Astrocyte of the cerebellum (primary cell): ENCODE measurements at regions not wholly inside any gene's neighbourhood (a gene's known extent, or its start where the extent isn't known, plus 50 kb on each side); places are given as distances from the start of the nearest gene placed in this dataset.
A peak's percentile ranks its signal among the peaks of the same experiment; 100 is the strongest.
"Not testable (repeated sequence)": the region's sequence is repeated elsewhere in the genome, so short reads cannot be mapped to it uniquely, and the experiment has no call there.

Experiments
- DNase-seq: peaks from one replicate; pipeline ENCODE4 v3.0.0-alpha.2; 2011; ENCODE audit warnings: low read depth
- H3K4me3 ChIP-seq: 2 replicates; pipeline ENCODE4 v1.5.1; 2011; ENCODE audit warnings: mild to moderate bottlenecking, low read depth, low read length, moderate library complexity
- in situ Hi-C: cut with HindIII; loops from 2 replicates; pipeline ENCODE4 v1.10.0; 2017; ENCODE audit warnings: low sequenced_read_pairs
- TF ChIP-seq, protein P1 (sequence below): IDR thresholded peaks from 2 replicates; pipeline ENCODE4 v1.5.1; 2012; ENCODE audit warnings: low read length, low read depth, moderate library complexity, mild to moderate bottlenecking; ENCODE audit errors: missing control alignments

DNA sequence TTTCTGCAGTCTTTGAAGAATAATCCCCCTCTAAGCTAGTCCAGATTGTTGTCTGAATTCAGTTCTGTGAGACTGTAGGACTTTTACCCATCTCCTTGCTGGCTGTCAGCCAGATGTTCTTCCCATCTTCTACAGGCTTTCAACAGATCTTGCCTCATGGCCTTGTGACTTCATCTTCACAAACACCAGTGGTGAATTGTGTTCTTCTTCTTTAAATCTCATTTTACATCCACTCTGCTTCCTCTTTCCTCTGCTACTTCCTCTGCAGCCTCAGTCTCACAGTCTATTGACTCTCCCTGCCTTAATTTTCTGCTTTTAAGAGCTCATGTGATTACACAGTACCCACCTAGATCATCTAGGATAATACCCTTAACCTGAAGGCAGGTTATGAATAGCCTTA lies 859.0 kb upstream of the SLITRK1 start:
- TF ChIP-seq, protein P1, sequence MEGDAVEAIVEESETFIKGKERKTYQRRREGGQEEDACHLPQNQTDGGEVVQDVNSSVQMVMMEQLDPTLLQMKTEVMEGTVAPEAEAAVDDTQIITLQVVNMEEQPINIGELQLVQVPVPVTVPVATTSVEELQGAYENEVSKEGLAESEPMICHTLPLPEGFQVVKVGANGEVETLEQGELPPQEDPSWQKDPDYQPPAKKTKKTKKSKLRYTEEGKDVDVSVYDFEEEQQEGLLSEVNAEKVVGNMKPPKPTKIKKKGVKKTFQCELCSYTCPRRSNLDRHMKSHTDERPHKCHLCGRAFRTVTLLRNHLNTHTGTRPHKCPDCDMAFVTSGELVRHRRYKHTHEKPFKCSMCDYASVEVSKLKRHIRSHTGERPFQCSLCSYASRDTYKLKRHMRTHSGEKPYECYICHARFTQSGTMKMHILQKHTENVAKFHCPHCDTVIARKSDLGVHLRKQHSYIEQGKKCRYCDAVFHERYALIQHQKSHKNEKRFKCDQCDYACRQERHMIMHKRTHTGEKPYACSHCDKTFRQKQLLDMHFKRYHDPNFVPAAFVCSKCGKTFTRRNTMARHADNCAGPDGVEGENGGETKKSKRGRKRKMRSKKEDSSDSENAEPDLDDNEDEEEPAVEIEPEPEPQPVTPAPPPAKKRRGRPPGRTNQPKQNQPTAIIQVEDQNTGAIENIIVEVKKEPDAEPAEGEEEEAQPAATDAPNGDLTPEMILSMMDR, result no peak
- DNase-seq, result no peak
- in situ Hi-C loops, result no loop called here

DNA sequence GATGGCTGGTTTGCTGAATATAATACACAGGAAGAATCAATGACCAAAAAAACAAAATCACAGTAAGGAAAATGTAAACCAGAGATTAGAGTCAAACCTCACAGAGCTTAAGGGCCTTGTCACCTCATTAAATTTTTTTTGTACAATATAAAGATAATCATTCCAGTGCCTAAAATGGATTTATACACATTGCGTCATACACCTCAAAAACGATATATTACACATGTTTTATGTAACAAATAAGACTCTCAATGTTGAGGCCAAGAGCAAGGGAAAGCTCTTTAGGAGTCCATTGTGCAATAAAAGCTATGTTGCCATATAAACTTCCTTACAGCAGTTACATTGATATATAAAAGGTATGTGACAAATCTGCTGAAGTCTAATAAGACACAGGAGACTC lies 856.7 kb upstream of the SLITRK1 start:
- in situ Hi-C loops, result no loop called here
- no peak overlapping the region for H3K4me3 ChIP-seq
- TF ChIP-seq, protein P1, result no peak
- DNase-seq, result no peak

More for the DNA sequence above, 859.0 kb upstream of the SLITRK1 start:
- no peak overlapping the region for H3K4me3 ChIP-seq

DNA sequence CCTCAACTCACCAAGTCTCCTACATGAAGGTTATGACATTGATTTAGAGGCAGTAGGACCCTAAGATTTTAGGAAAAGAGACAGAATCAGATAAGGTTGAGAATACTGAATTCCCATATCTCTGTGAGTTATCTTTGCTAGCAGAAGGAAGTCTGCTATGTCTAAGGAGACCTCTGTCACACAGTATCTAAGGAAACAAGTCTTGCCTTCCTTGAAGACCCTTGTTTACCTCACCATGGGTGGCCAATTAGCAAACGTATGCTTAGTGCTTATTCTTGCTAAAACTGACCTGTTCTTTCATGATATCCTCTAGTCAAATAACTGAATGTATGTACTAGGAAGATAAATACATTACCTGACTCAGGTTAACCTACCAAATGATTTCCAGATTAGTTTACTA lies 855.4 kb upstream of the SLITRK1 start:
- no peak overlapping the region for H3K4me3 ChIP-seq
- no peak for DNase-seq
- in situ Hi-C loops, result no loop called here
- TF ChIP-seq, protein P1, result no peak

DNA sequence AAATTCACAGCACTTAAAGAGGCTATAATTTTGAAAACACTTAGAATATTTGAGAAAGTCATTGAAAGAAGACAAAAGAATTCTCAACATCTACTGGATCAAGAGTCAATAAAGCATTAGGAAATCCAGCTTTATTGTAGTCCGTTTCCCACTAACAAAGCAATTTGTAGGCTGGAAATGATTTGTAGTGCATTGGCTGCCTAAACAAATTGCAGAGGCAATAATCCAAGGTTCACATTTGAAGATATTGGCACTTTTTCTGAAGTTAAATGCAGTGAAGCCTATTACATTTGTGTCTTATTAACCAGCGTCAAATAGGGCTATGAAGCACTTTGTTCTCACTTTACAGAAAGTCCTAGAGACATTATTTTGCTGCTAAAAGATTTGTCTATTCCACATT lies 848.1 kb upstream of the SLITRK1 start:
- DNase-seq, result no peak
- no peak overlapping the region for H3K4me3 ChIP-seq
- in situ Hi-C loops, result no loop called here
- TF ChIP-seq, protein P1, result no peak

DNA sequence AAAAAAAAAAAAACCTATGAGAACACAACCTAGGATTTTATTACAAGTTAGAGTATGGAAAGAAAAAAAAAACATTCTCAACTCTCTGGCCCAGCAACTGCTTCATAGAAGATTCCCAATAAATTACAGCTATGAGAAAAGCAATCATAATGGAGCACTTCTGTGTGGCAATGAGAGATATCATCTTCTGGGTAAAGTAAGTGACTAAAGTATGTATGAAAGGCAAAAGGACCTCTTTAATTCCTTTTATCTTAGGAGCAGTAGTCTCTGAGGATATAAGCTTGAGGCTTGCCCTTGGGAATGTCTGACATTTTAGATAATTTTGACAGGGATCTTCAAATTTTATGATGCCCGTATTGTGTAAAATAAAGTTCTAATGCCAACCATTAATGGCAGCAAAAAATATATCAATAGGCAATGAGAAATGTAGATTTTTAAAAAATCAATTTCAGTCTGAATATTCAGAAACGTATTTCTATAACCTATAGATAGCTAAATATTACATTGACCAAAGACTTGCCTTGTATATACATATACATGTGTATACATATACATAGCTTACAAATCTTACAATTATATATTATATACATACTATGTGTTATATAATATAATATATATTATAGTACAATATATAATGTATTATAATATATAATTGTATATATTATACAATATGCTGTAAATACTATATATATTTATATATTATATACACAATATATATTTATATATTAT lies 823.9 kb upstream of the SLITRK1 start:
- no peak overlapping the region for H3K4me3 ChIP-seq
- TF ChIP-seq, protein P1, result no peak
- DNase-seq, result no peak
- in situ Hi-C loops, result no loop called here

DNA sequence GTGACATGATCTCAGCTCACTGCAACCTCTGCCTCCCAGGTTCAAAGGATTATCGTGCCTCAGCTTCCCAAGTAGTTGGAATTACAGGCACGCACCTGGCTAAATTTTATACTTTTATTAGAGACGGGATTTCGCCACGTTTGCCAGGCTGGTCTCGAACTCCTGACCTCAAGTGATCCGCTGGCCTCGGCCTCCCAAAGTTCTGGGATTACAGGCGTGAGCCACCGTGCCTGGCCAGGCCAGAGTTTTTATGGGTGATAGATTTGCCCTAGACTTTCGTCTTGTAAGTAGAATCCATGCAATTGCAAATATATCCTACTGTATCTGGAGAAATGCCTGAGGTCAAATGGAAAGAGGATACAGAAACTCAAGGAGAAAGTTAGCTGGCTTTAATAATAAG lies 819.9 kb upstream of the SLITRK1 start:
- no peak overlapping the region for H3K4me3 ChIP-seq
- TF ChIP-seq, protein P1, result no peak
- DNase-seq, result no peak
- in situ Hi-C loops, result no loop called here

DNA sequence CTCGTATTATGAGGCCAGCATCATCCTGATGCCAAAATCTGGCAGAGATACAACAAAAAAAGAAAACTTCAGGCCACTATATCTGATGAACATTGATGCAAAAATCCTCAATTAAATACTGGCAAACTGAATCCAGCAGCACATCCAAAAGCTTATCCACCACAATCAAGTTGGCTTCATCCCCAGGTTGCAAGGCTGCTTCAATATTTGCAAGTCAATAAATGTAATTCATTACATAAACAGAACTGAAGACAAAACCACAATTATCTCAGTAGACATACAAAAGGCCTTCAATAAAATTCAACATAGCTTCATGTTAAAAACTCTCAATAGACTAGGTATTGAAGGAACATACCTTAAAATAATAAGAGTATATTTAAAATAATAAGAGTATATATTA lies 815.3 kb upstream of the SLITRK1 start:
- H3K4me3 ChIP-seq, in situ Hi-C loops: not testable (repeated sequence)
- DNase-seq, result peak; percentile 9
